HL-60 (cell line): ENCODE measurements at regions not wholly inside any gene's neighbourhood (a gene's known extent, or its start where the extent isn't known, plus 50 kb on each side); places are given as distances from the start of the nearest gene placed in this dataset.

Source experiments
- DNase-seq, 2 experiments: peaks; one replicate each; pipeline ENCODE4 v3.0.0-alpha.2; 2010 to 2020; ENCODE audit warnings: low read depth in 1 of 2, low spot score in 1 of 2
- H3K27ac ChIP-seq: fragments of 250-450 bp; sonication (Bioruptor Pico); replicated peaks from 2 replicates; pipeline ENCODE4 v1.5.1; 2020; ENCODE audit warnings: mild to moderate bottlenecking, moderate library complexity
- H3K27me3 ChIP-seq: fragments of 250-450 bp; sonication (Bioruptor Pico); 2 replicates; pipeline ENCODE4 v1.5.1; 2021; ENCODE audit warnings: mild to moderate bottlenecking, moderate library complexity; ENCODE audit not compliant: insufficient read depth, poor library complexity, severe bottlenecking
- H3K4me3 ChIP-seq: replicated peaks from 2 replicates; pipeline ENCODE4 v1.5.1; 2011; ENCODE audit warnings: mild to moderate bottlenecking, control low read depth, low read length; ENCODE audit not compliant: insufficient read depth
- CTCF ChIP-seq: IDR thresholded peaks from one replicate; pipeline ENCODE4 v1.5.1; 2011; ENCODE audit warnings: low read length, control low read depth, inconsistent platforms; ENCODE audit not compliant: insufficient read depth
- GABPA ChIP-seq: IDR thresholded peaks from 2 replicates; pipeline ENCODE4 v1.6.1; 2012; ENCODE audit warnings: low read depth
- POLR2AphosphoS5 ChIP-seq: IDR thresholded peaks from 2 replicates; pipeline ENCODE4 v1.6.1; 2012; ENCODE audit warnings: low read depth
- REST ChIP-seq: IDR thresholded peaks from 2 replicates; pipeline ENCODE4 v1.6.1; 2012; ENCODE audit warnings: low read depth; ENCODE audit not compliant: insufficient replicate concordance
- SPI1 ChIP-seq: IDR thresholded peaks from 2 replicates; pipeline ENCODE4 v1.6.1; 2012; ENCODE audit warnings: low read depth, mild to moderate bottlenecking, borderline replicate concordance

- Histone ChIP-seq H3K4me3 (no peak overlapping the region), H3K27ac (no peak overlapping the region), H3K27me3 (no peaks in the 10 kb centered on the region)
- TF ChIP-seq REST: no peak
- no peak for TF ChIP-seq SPI1
- no peak for TF ChIP-seq POLR2AphosphoS5
- DNase-seq: no peak
These were observed 275.1 kb downstream of the IPO8 start for GRCh38 chr12:30420561-30420960.

GRCh38 chr12:30417697-30418231, 277.9 kb downstream of the IPO8 start:
- no peak overlapping the region for H3K27ac ChIP-seq

GRCh38 chr12:30416631-30417030, 279.0 kb downstream of the IPO8 start:
- no peak for DNase-seq

More at GRCh38 chr12:30417697-30418231, 277.9 kb downstream of the IPO8 start:
- DNase-seq: no peak
- H3K27me3 ChIP-seq: no peaks in the 10 kb centered on the region
- TF ChIP-seq GABPA (no peak), SPI1 (no peak), REST (no peak), CTCF (no peak), POLR2AphosphoS5 (no peak)
- H3K4me3 ChIP-seq: no peak overlapping the region

More at GRCh38 chr12:30416631-30417030, 279.0 kb downstream of the IPO8 start:
- Histone ChIP-seq H3K4me3 (no peak overlapping the region), H3K27ac (no peak overlapping the region), H3K27me3 (no peaks in the 10 kb centered on the region)
- no peak for TF ChIP-seq SPI1
- TF ChIP-seq REST: no peak
- TF ChIP-seq POLR2AphosphoS5: no peak
- TF ChIP-seq GABPA: no peak
- no peak for TF ChIP-seq CTCF
